ENCODE measurements at regions not wholly inside any gene's neighbourhood (a gene's known extent, or its start where the extent isn't known, plus 50 kb on each side); places are given as distances from the start of the nearest gene placed in this dataset.

- no peak for DNase-seq (ENCODE audit: low read depth in 3 of 3)
Measured at GRCh38 chr6:9484686-9485085, 930.2 kb downstream of the TFAP2A start.

- DNase-seq (ENCODE audit: low read depth in 3 of 3) = no peak
Measured at GRCh38 chr6:9484091-9484490, 930.8 kb downstream of the TFAP2A start.

- DNase-seq (ENCODE audit: low read depth in 3 of 3) = no peak
Measured at GRCh38 chr6:9482030-9482738, 932.7 kb downstream of the TFAP2A start.

- no peak for DNase-seq (ENCODE audit: low read depth in 3 of 3)
Measured at GRCh38 chr6:9481292-9482029, 933.4 kb downstream of the TFAP2A start.

GRCh38 chr6:9468277-9468676 is 946.6 kb downstream of the TFAP2A start:
- no peak for DNase-seq (ENCODE audit: low read depth in 3 of 3)

- no peak for DNase-seq (ENCODE audit: low read depth in 3 of 3)
Measured at GRCh38 chr6:9467741-9468140, 947.1 kb downstream of the TFAP2A start.

- DNase-seq (ENCODE audit: low read depth in 3 of 3) = no peak
Measured at GRCh38 chr6:9464583-9464982, 950.3 kb downstream of the TFAP2A start.

GRCh38 chr6:9463311-9463710 is 951.6 kb downstream of the TFAP2A start:
- no peak for DNase-seq (ENCODE audit: low read depth in 3 of 3)

GRCh38 chr6:9461188-9461587 is 953.7 kb downstream of the TFAP2A start:
- DNase-seq (ENCODE audit: low read depth in 3 of 3) = no peak

GRCh38 chr6:9458424-9458823 is 956.5 kb downstream of the TFAP2A start:
- no peak for DNase-seq (ENCODE audit: low read depth in 3 of 3)

- no peak for DNase-seq (ENCODE audit: low read depth in 3 of 3)
Measured at GRCh38 chr6:9455864-9456658, 958.8 kb downstream of the TFAP2A start.

- no peak for DNase-seq (ENCODE audit: low read depth in 3 of 3)
Measured at GRCh38 chr6:9439621-9440330, 975.1 kb downstream of the TFAP2A start.

GRCh38 chr6:9437836-9438235 is 977.0 kb downstream of the TFAP2A start:
- DNase-seq (ENCODE audit: low read depth in 3 of 3) = no peak

GRCh38 chr6:9435281-9435680 is 979.6 kb downstream of the TFAP2A start:
- DNase-seq (ENCODE audit: low read depth in 3 of 3) = no peak

GRCh38 chr6:9431945-9432344 is 982.9 kb downstream of the TFAP2A start:
- no peak for DNase-seq (ENCODE audit: low read depth in 3 of 3)

GRCh38 chr6:9428421-9429172 is 986.3 kb downstream of the TFAP2A start:
- no peak for DNase-seq (ENCODE audit: low read depth in 3 of 3)

GRCh38 chr6:9422138-9422537 is 986.8 kb upstream of the SLC35B3 start:
- DNase-seq (ENCODE audit: low read depth in 3 of 3) = no peak

GRCh38 chr6:9420316-9421015 is 985.1 kb upstream of the SLC35B3 start:
- DNase-seq (ENCODE audit: low read depth in 3 of 3) = no peak

GRCh38 chr6:9417400-9417799 is 982.1 kb upstream of the SLC35B3 start:
- DNase-seq (ENCODE audit: low read depth in 3 of 3) = no peak

GRCh38 chr6:9412951-9413559 is 977.7 kb upstream of the SLC35B3 start:
- DNase-seq (ENCODE audit: low read depth in 3 of 3) = no peak
